ENCODE measurements at regions not wholly inside any gene's neighbourhood (a gene's known extent, or its start where the extent isn't known, plus 50 kb on each side); places are given as distances from the start of the nearest gene placed in this dataset.

DNA sequence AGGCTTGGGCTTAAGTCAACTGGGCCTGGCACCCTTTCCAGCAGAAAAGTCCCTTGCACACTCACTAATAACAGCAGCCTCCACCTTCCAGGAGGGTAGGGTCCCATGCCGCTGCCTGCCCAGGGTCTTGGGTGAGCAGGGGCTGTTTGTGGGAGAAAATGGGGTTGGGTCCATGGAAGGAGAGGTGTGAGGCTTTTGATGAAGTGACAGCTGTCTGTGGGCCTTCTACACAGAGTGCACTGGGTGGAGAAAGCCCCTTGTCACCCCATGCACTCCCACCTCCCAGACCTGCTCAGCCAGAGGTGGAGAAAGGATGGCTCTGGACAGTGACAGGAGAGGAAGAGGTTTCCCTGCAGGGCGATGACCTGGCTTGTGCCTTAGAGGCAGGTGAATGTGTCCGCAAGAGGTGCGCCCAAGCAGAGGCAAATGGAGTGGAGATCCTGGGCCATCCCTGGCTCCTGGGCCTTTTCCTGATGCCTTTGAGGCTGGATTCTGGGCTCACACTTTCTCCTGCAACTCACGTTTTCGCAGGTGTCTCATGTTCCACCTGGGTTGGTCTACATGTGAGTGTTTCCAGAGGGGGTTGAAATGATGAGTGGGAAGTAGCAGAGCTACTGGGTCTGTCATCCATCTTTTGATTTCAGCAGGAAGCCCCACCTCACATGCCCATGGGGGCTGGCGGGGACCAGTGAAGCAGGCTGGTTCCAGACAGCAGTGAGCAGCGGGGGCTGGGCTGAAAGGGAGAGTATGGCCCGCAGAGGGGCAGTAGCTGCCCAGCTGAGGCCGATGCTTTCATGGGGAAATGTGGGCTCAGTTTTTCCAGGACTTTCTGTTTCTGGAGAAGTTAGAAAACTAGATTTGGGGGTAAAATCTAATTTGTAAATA, 85.2 kb upstream of the PRR23E start:
- H3K27ac ChIP-seq (ENCODE audit: low read depth, low read length, poor library complexity, severe bottlenecking): no peak overlapping the region
- no peaks in the 10 kb centered on the region for H3K36me3 ChIP-seq (ENCODE audit: insufficient read depth, low read length, poor library complexity, severe bottlenecking)
- no peak overlapping the region for H3K4me3 ChIP-seq (ENCODE audit: low read depth, low read length, poor library complexity, severe bottlenecking)
- H3K9me3 ChIP-seq (ENCODE audit: low read depth, low read length, poor library complexity, severe bottlenecking): peaks cover 11% of the 10 kb centered on the region
- no peak for TF ChIP-seq EZH2 (IDR thresholded peaks at IDR 0.05; ENCODE audit: borderline replicate concordance, low read depth, low read length, poor library complexity, severe bottlenecking)
- TF ChIP-seq, protein P1, sequence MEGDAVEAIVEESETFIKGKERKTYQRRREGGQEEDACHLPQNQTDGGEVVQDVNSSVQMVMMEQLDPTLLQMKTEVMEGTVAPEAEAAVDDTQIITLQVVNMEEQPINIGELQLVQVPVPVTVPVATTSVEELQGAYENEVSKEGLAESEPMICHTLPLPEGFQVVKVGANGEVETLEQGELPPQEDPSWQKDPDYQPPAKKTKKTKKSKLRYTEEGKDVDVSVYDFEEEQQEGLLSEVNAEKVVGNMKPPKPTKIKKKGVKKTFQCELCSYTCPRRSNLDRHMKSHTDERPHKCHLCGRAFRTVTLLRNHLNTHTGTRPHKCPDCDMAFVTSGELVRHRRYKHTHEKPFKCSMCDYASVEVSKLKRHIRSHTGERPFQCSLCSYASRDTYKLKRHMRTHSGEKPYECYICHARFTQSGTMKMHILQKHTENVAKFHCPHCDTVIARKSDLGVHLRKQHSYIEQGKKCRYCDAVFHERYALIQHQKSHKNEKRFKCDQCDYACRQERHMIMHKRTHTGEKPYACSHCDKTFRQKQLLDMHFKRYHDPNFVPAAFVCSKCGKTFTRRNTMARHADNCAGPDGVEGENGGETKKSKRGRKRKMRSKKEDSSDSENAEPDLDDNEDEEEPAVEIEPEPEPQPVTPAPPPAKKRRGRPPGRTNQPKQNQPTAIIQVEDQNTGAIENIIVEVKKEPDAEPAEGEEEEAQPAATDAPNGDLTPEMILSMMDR (conservative IDR thresholded peaks at IDR 0.05; ENCODE audit: low read depth, low read length): no peak
- POLR2A ChIA-PET (ENCODE audit: low non-redundant PET): no interaction called here
- CTCF ChIA-PET: no interaction called here
- no peaks in the 10 kb centered on the region for H3K4me1 ChIP-seq (ENCODE audit: insufficient read depth, low read length, poor library complexity, severe bottlenecking)
- intact Hi-C loops (cut with micrococcal nuclease; ENCODE audit: unreplicated experiment): no loop called here
- DNase-seq (ENCODE audit: low spot score): no peak
- no peaks in the 10 kb centered on the region for H3K27me3 ChIP-seq (replicated peaks; ENCODE audit: insufficient read depth, low read depth, low read length, poor library complexity)
- no TSS peak for BruUV-seq (replicated peaks)

DNA sequence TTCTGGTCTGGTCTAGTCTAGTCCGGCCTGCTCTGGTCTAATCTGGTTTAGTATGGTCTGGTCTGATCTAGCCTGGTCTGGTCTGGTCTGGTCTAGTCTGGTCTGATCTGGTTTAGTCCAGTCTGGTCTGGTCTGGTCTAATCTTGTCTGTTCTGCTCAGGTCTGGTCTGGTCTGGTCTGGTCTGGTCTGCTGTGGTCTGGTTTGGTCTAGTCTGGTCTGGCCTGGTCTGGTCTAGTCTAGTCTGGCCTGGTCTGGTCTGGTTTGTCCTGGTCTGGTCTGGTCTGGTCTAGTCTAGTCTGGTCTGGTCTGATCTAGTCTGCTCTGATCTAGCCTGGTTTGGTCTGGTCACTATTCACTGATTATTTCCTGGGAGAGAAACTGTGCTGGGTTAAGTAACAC, 84.1 kb upstream of the PRR23E start:
- no peaks in the 10 kb centered on the region for H3K36me3 ChIP-seq (ENCODE audit: insufficient read depth, low read length, poor library complexity, severe bottlenecking)
- no TSS peak for BruUV-seq (replicated peaks)
- ChIA-PET CTCF (no interaction called here), POLR2A (ENCODE audit: low non-redundant PET) (no interaction called here)
- intact Hi-C loops (cut with micrococcal nuclease; ENCODE audit: unreplicated experiment): no loop called here
- DNase-seq (ENCODE audit: low spot score): no peak
- no peak overlapping the region for H3K27ac ChIP-seq (ENCODE audit: low read depth, low read length, poor library complexity, severe bottlenecking)
- TF ChIP-seq, protein P1 (conservative IDR thresholded peaks at IDR 0.05; ENCODE audit: low read depth, low read length): no peak
- TF ChIP-seq EZH2 (IDR thresholded peaks at IDR 0.05; ENCODE audit: borderline replicate concordance, low read depth, low read length, poor library complexity, severe bottlenecking): no peak
- H3K4me1 ChIP-seq (ENCODE audit: insufficient read depth, low read length, poor library complexity, severe bottlenecking): no peaks in the 10 kb centered on the region
- H3K4me3 ChIP-seq (ENCODE audit: low read depth, low read length, poor library complexity, severe bottlenecking): no peak overlapping the region
- H3K27me3 ChIP-seq (replicated peaks; ENCODE audit: insufficient read depth, low read depth, low read length, poor library complexity): no peaks in the 10 kb centered on the region
- peaks cover 11% of the 10 kb centered on the region for H3K9me3 ChIP-seq (ENCODE audit: low read depth, low read length, poor library complexity, severe bottlenecking)

DNA sequence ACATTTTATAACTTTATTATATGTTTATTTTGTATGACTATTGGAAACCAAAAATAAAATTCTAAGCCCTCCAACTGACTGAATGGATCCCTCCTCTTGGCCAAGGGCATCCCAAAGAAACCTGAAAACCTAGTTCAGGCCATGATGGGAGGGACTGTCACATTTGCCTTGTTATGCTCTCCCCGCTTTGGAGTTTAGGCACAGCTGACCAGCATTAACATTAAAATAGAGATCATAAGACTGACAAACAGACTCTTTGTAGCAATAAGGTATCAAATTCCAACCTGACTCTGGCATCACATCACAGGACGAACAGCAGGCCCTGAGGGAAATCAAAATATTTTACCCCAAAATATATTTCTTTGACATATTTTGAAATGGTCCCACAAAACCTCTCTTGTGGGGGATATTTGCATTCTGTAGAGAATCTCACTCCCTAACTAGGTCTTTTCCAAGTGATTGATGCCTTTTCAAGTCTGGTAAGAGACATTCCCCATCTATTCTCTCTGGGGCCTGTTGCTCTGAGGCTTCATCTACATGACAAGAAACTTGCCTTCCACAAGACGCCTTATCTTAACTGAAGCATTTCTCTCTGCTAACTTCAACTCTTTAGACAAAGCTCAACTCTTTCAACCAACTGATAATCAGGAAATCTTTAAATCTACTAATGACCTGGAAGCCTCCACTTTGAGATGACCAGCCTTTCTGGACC, 81.8 kb upstream of the PRR23E start:
- ChIA-PET POLR2A (ENCODE audit: low non-redundant PET) (no interaction called here), CTCF (no interaction called here)
- DNase-seq (ENCODE audit: low spot score): no peak
- Histone ChIP-seq H3K27me3 (replicated peaks; ENCODE audit: insufficient read depth, low read depth, low read length, poor library complexity) (no peaks in the 10 kb centered on the region), H3K4me1 (ENCODE audit: insufficient read depth, low read length, poor library complexity, severe bottlenecking) (no peaks in the 10 kb centered on the region), H3K36me3 (ENCODE audit: insufficient read depth, low read length, poor library complexity, severe bottlenecking) (no peaks in the 10 kb centered on the region), H3K4me3 (ENCODE audit: low read depth, low read length, poor library complexity, severe bottlenecking) (no peak overlapping the region), H3K9me3 (ENCODE audit: low read depth, low read length, poor library complexity, severe bottlenecking) (peaks cover 11% of the 10 kb centered on the region), H3K27ac (ENCODE audit: low read depth, low read length, poor library complexity, severe bottlenecking) (no peak overlapping the region)
- no TSS peak for BruUV-seq (replicated peaks)
- intact Hi-C loops (cut with micrococcal nuclease; ENCODE audit: unreplicated experiment): no loop called here
- TF ChIP-seq, protein P1 (conservative IDR thresholded peaks at IDR 0.05; ENCODE audit: low read depth, low read length): no peak
